GM12865 (cell line): ENCODE measurements at regions not wholly inside any gene's neighbourhood (a gene's known extent, or its start where the extent isn't known, plus 50 kb on each side); places are given as distances from the start of the nearest gene placed in this dataset.

ENCODE experiments used
- DNase-seq: peaks from one replicate; pipeline ENCODE4 v3.0.0; 2010; ENCODE audit warnings: low read depth
- H3K4me3 ChIP-seq: 2 replicates; pipeline ENCODE4 v1.5.1; 2011; ENCODE audit warnings: mild to moderate bottlenecking, low read depth, low read length, control low read depth
- TF ChIP-seq, protein P1 (sequence below): IDR thresholded peaks from 2 replicates; pipeline ENCODE4 v1.5.1; 2011; ENCODE audit warnings: low read length, control low read depth, low read depth, inconsistent platforms; ENCODE audit not compliant: insufficient read depth; ENCODE audit errors: missing control alignments

DNA sequence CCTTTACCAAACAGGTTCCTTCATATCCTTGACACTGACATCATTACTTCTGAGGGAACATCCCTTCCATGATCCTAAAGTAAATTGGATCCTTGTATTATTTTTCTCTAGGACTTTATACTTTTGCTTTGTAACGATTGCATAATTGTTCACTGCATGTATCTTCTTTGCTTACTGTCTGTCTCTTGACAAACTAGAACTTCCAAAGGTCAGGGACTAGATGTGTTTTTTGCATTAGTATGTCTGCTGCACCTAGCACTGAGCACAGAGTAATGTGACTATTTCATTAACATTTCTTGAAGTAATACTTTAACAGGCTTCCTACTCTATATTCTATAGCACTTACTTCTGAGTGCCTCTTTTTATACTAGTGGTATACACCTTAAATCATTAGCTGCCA is 976.6 kb upstream of the SORCS1 start:
- TF ChIP-seq, protein P1, sequence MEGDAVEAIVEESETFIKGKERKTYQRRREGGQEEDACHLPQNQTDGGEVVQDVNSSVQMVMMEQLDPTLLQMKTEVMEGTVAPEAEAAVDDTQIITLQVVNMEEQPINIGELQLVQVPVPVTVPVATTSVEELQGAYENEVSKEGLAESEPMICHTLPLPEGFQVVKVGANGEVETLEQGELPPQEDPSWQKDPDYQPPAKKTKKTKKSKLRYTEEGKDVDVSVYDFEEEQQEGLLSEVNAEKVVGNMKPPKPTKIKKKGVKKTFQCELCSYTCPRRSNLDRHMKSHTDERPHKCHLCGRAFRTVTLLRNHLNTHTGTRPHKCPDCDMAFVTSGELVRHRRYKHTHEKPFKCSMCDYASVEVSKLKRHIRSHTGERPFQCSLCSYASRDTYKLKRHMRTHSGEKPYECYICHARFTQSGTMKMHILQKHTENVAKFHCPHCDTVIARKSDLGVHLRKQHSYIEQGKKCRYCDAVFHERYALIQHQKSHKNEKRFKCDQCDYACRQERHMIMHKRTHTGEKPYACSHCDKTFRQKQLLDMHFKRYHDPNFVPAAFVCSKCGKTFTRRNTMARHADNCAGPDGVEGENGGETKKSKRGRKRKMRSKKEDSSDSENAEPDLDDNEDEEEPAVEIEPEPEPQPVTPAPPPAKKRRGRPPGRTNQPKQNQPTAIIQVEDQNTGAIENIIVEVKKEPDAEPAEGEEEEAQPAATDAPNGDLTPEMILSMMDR = no peak
- DNase-seq = no peak
- H3K4me3 ChIP-seq = no peak overlapping the region

GRCh38 chr10:108132303-108132702 is 967.8 kb upstream of the SORCS1 start:
- TF ChIP-seq, protein P1 = no peak
- H3K4me3 ChIP-seq = no peak overlapping the region
- DNase-seq = peak; percentile 2

- DNase-seq = no peak
- no peak overlapping the region for H3K4me3 ChIP-seq
- TF ChIP-seq, protein P1 = no peak
These were observed 966.1 kb upstream of the SORCS1 start for GRCh38 chr10:108130575-108130974.

DNA sequence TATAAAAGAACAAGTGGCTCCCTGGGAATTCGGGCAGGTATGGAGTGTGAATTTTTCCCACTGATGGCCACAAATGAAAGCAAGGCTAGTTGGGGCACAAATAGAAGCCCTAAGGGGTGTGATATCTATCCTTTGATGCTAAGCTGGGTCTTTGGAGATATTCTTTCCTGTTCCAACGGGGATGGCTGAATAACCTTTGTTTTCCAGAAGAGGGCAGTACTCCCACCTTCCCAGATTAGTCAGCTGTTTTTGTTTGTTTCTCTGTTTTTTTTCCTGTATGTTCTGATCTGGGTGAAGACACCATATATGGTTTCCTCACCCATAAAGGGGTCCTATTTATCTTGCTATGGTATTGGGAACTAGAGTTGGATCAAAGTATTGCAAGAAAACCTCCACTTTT is 947.7 kb upstream of the SORCS1 start:
- H3K4me3 ChIP-seq = no peak overlapping the region
- no peak for DNase-seq
- TF ChIP-seq, protein P1 = peak; percentile 21

DNA sequence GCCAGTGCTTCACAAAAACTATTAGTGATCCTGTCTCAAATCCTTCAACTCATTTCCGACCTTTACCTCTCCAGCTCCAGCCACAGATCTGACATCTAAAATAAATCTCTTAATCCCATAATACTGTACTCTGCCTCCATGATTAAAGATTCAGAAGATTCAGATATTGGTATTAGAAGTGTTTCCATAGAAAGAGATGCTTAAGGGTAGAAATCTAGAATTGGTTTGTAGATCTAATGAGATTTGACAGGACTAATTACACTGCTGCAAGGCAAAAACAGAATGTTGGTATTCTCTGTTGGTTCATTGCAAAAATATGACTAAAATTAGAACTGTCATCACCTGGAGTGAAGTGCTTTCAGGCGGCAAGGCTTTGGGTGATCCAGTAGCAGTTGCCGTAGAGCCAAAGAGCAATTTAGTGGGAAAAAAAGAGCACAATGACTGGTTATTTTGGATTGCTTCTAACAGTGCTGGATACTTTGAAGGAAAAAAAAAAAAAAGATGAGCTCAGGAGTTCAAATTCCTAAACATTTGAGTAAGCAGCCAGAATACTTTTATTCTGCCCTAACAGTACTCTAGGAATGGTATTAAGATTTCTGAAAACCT is 940.1 kb upstream of the SORCS1 start:
- no peak overlapping the region for H3K4me3 ChIP-seq
- DNase-seq = no peak
- TF ChIP-seq, protein P1 = no peak

- TF ChIP-seq, protein P1 = no peak
- no peak for DNase-seq
These were observed 932.8 kb upstream of the SORCS1 start for GRCh38 chr10:108097258-108097657.

GRCh38 chr10:108095932-108096925 is 931.7 kb upstream of the SORCS1 start:
- TF ChIP-seq, protein P1 = no peak
- no peak for DNase-seq
- no peak overlapping the region for H3K4me3 ChIP-seq

More at GRCh38 chr10:108097258-108097657, 932.8 kb upstream of the SORCS1 start:
- no peak overlapping the region for H3K4me3 ChIP-seq
